Gastrocnemius medialis (tissue), 4 donors: ENCODE measurements at regions not wholly inside any gene's neighbourhood (a gene's known extent, or its start where the extent isn't known, plus 50 kb on each side); places are given as distances from the start of the nearest gene placed in this dataset.

Source experiments
- ATAC-seq, 2 donors: fragments of 150-250 bp; one replicate each; pipeline ENCODE4 v1.9.1; 2016
- DNase-seq, 2 donors: peaks; one replicate each; pipeline ENCODE4 v3.0.0-alpha.2; 2019
- H3K27ac ChIP-seq, 4 donors: fragments of 200-600 bp; sonication (generic); 1 replicate in 1 of 4; 2 replicates in 3 of 4; pipeline ENCODE4 v1.5.1; 2016 to 2018; ENCODE audit warnings: mild to moderate bottlenecking in 2 of 4, moderate library complexity in 1 of 4
- H3K27me3 ChIP-seq, 3 donors: fragments of 200-600 bp; sonication (generic) in 2 of 3; 1 replicate in 1 of 3; 2 replicates in 2 of 3; pipeline versions ENCODE4 v1.5.1 to v1.6.0; 2016 to 2019; ENCODE audit warnings: mild to moderate bottlenecking in 1 of 3, moderate library complexity in 1 of 3
- H3K36me3 ChIP-seq, 2 donors: fragments of 200-600 bp; sonication (generic) in 1 of 2; one replicate each; pipeline ENCODE4 v1.5.1; 2017 to 2018
- H3K4me1 ChIP-seq, 2 donors: fragments of 200-600 bp; sonication (generic) in 1 of 2; one replicate each; pipeline ENCODE4 v1.5.1; 2016 to 2017; ENCODE audit warnings: mild to moderate bottlenecking in 2 of 2
- H3K4me3 ChIP-seq, 4 donors: fragments of 200-600 bp; sonication (generic) in 3 of 4; 1 replicate in 1 of 4; 2 replicates in 3 of 4; pipeline ENCODE4 v1.5.1; 2016 to 2019; ENCODE audit warnings: mild to moderate bottlenecking in 2 of 4
- H3K9me3 ChIP-seq, 3 donors: fragments of 200-600 bp; sonication (generic) in 2 of 3; 1 replicate in 1 of 3; 2 replicates in 2 of 3; pipeline ENCODE4 v1.5.1; 2016 to 2019
- CTCF ChIP-seq, 5 experiments: fragments of 450-650 bp in 3 of 5; fragments of 200-600 bp in 2 of 5; sonication (generic) in 2 of 5; IDR thresholded peaks in 4 of 5; conservative IDR thresholded peaks in 1 of 5; 1 replicate in 4 of 5; 2 replicates in 1 of 5; pipeline ENCODE4 v1.5.1; 2016 to 2019; ENCODE audit warnings: antibody characterized with exemption in 5 of 5, mild to moderate bottlenecking in 3 of 5, moderate library complexity in 3 of 5
- POLR2A ChIP-seq, 2 donors: fragments of 450-650 bp; IDR thresholded peaks; one replicate each; pipeline ENCODE4 v1.6.1; 2017; ENCODE audit warnings: antibody characterized with exemption in 2 of 2, mild to moderate bottlenecking in 2 of 2, moderate library complexity in 2 of 2
- in situ Hi-C, 4 donors: fragments of 200-750 bp; cut with MboI; loops; one replicate each; pipeline versions ENCODE4 v1.15.0 to v1.8.0; 2017; ENCODE audit warnings: low sequenced_read_pairs in 4 of 4
- intact Hi-C: fragments of 100-400 bp; cut with DNase I; formaldehyde crosslinking; loops from one replicate; pipeline ENCODE4 v1.15.1; 2023; ENCODE audit warnings: low total_unique reads

GRCh38 chr20:48180618-48181017, 395.3 kb upstream of the SULF2 start:
- TF ChIP-seq POLR2A (IDR thresholded peaks at IDR 0.05) (no peak), CTCF (IDR thresholded peaks at IDR 0.05 in 4 of 5, conservative IDR thresholded peaks at IDR 0.05 in 1 of 5) (no peak)
- H3K27ac ChIP-seq = no peak overlapping the region
- no peaks in the 10 kb centered on the region for H3K4me1 ChIP-seq
- in situ Hi-C loops = no loop called here
- intact Hi-C loops = no loop called here
- H3K27me3 ChIP-seq = no peaks in the 10 kb centered on the region
- H3K36me3 ChIP-seq = no peaks in the 10 kb centered on the region
- no peak overlapping the region for H3K4me3 ChIP-seq
- H3K9me3 ChIP-seq = no peaks in the 10 kb centered on the region
- ATAC-seq (no peak), DNase-seq (no peak)

GRCh38 chr20:48180024-48180423, 394.7 kb upstream of the SULF2 start:
- Histone ChIP-seq H3K36me3 (no peaks in the 10 kb centered on the region), H3K4me3 (no peak overlapping the region), H3K27ac (no peak overlapping the region), H3K9me3 (no peaks in the 10 kb centered on the region), H3K27me3 (no peaks in the 10 kb centered on the region), H3K4me1 (no peaks in the 10 kb centered on the region)
- intact Hi-C loops (no loop called here), in situ Hi-C loops (no loop called here)
- TF ChIP-seq CTCF (IDR thresholded peaks at IDR 0.05 in 4 of 5, conservative IDR thresholded peaks at IDR 0.05 in 1 of 5) = no peak
- no peak for TF ChIP-seq POLR2A (IDR thresholded peaks at IDR 0.05)
- no peak for ATAC-seq
- DNase-seq = no peak

GRCh38 chr20:48178633-48179032, 393.4 kb upstream of the SULF2 start:
- in situ Hi-C loops = no loop called here
- intact Hi-C loops = no loop called here
- H3K4me3 ChIP-seq = no peak overlapping the region
- no peaks in the 10 kb centered on the region for H3K9me3 ChIP-seq
- no peak overlapping the region for H3K27ac ChIP-seq
- H3K27me3 ChIP-seq = no peaks in the 10 kb centered on the region
- no peaks in the 10 kb centered on the region for H3K36me3 ChIP-seq
- no peak for TF ChIP-seq POLR2A (IDR thresholded peaks at IDR 0.05)
- TF ChIP-seq CTCF (IDR thresholded peaks at IDR 0.05 in 4 of 5, conservative IDR thresholded peaks at IDR 0.05 in 1 of 5) = no peak
- H3K4me1 ChIP-seq = no peaks in the 10 kb centered on the region
- no peak for DNase-seq
- ATAC-seq = no peak

- Histone ChIP-seq H3K27me3 (no peaks in the 10 kb centered on the region), H3K4me3 (no peak overlapping the region), H3K9me3 (no peaks in the 10 kb centered on the region), H3K27ac (no peak overlapping the region), H3K4me1 (no peaks in the 10 kb centered on the region), H3K36me3 (no peaks in the 10 kb centered on the region)
- intact Hi-C loops (no loop called here), in situ Hi-C loops (no loop called here)
- ATAC-seq (no peak), DNase-seq (no peak)
- TF ChIP-seq CTCF (IDR thresholded peaks at IDR 0.05 in 4 of 5, conservative IDR thresholded peaks at IDR 0.05 in 1 of 5) = no peak
- TF ChIP-seq POLR2A (IDR thresholded peaks at IDR 0.05) = no peak
Measured at GRCh38 chr20:48177058-48177457, 391.8 kb upstream of the SULF2 start.

- TF ChIP-seq POLR2A (IDR thresholded peaks at IDR 0.05) (no peak), CTCF (IDR thresholded peaks at IDR 0.05 in 4 of 5, conservative IDR thresholded peaks at IDR 0.05 in 1 of 5) (no peak)
- no peak overlapping the region for H3K27ac ChIP-seq
- no peak for DNase-seq
Measured at GRCh38 chr20:48176139-48176538, 390.9 kb upstream of the SULF2 start.

More at GRCh38 chr20:48176139-48176538, 390.9 kb upstream of the SULF2 start:
- Histone ChIP-seq H3K4me1 (no peaks in the 10 kb centered on the region), H3K9me3 (no peaks in the 10 kb centered on the region), H3K27me3 (no peaks in the 10 kb centered on the region), H3K36me3 (no peaks in the 10 kb centered on the region), H3K4me3 (no peak overlapping the region)
- intact Hi-C loops = no loop called here
- no peak for ATAC-seq
- in situ Hi-C loops = no loop called here
